H1 (cell line): ENCODE measurements at regions not wholly inside any gene's neighbourhood (a gene's known extent, or its start where the extent isn't known, plus 50 kb on each side); places are given as distances from the start of the nearest gene placed in this dataset.

Source experiments
- CTCF ChIA-PET: fragments of 300-600 bp; sonication (Branson Sonifier 250); formaldehyde crosslinking; loops from one replicate; lab custom pipeline; 2021; ENCODE audit not compliant: partially characterized antibody; lab: Charles Lee
- POLR2A ChIA-PET: fragments of 300-600 bp; sonication (Branson Sonifier 250); formaldehyde crosslinking; loops from one replicate; lab custom pipeline; 2021; ENCODE audit warnings: inconsistent platforms; ENCODE audit not compliant: partially characterized antibody; lab: Charles Lee
- DNase-seq, 2 experiments: peaks; one replicate each; pipeline versions ENCODE4 v3.0.0 to v3.0.0-alpha.2; 2010 to 2022; ENCODE audit warnings: low spot score in 2 of 2, low read depth in 1 of 2, mixed read lengths in 1 of 2
- FAIRE-seq: peaks from 2 replicates; lab custom pipeline; 2011; peaks lifted over from hg19 to GRCh38; lab: Jason Lieb, UNC
- H2AFZ ChIP-seq: 2 replicates; pipeline ENCODE4 v1.8.1; 2012; ENCODE audit warnings: low read length, inconsistent platforms
- H2AK5ac ChIP-seq: 2 replicates; pipeline ENCODE4 v1.6.1; 2013; ENCODE audit warnings: low read depth, low read length
- H2BK120ac ChIP-seq: replicated peaks from 2 replicates; pipeline ENCODE3; 2013; ENCODE audit warnings: low read depth, low read length, inconsistent platforms
- H2BK12ac ChIP-seq: 2 replicates; pipeline ENCODE4 v1.6.1; 2013; ENCODE audit warnings: low read depth, low read length
- H2BK15ac ChIP-seq: 2 replicates; pipeline ENCODE4 v1.6.1; 2013; ENCODE audit warnings: low read length
- H2BK20ac ChIP-seq: 2 replicates; pipeline ENCODE4 v1.6.1; 2013; ENCODE audit warnings: low read length
- H2BK5ac ChIP-seq: 2 replicates; pipeline ENCODE4 v1.6.1; 2013; ENCODE audit warnings: low read depth, low read length
- H3K14ac ChIP-seq: 2 replicates; pipeline ENCODE4 v1.6.1; 2013; ENCODE audit warnings: inconsistent platforms; ENCODE audit not compliant: insufficient read length
- H3K18ac ChIP-seq: 2 replicates; pipeline ENCODE4 v1.6.1; 2013; ENCODE audit warnings: low read length; ENCODE audit errors: extremely low read depth
- H3K23ac ChIP-seq: 2 replicates; pipeline ENCODE4 v1.6.1; 2013; ENCODE audit warnings: inconsistent platforms; ENCODE audit not compliant: insufficient read length
- H3K23me2 ChIP-seq: 2 replicates; pipeline ENCODE4 v1.6.1; 2013; ENCODE audit warnings: low read depth, low read length
- H3K27ac ChIP-seq: 2 replicates; pipeline ENCODE4 v1.6.1; 2011; ENCODE audit warnings: low read depth, low read length, inconsistent platforms
- H3K27me3 ChIP-seq, 4 experiments: replicated peaks in 1 of 4; 1 replicate in 1 of 4; 2 replicates in 3 of 4; pipeline versions ENCODE4 v1.6.1 to v1.8.1; 2011 to 2013; ENCODE audit warnings: low read length in 3 of 4, mild to moderate bottlenecking in 3 of 4, inconsistent platforms in 2 of 4, mixed read lengths in 2 of 4, moderate library complexity in 1 of 4; ENCODE audit not compliant: control insufficient read depth in 3 of 4, insufficient read depth in 3 of 4; ENCODE audit errors: extremely low read depth in 1 of 4
- H3K36me3 ChIP-seq, 4 experiments: 2 replicates each; pipeline versions ENCODE4 v1.6.1 to v1.8.1; 2011 to 2013; ENCODE audit warnings: mild to moderate bottlenecking in 4 of 4, low read length in 3 of 4, moderate library complexity in 2 of 4, control low read depth in 1 of 4, inconsistent platforms in 1 of 4; ENCODE audit not compliant: insufficient read depth in 4 of 4, control insufficient read depth in 2 of 4
- H3K4ac ChIP-seq: replicated peaks from 2 replicates; pipeline ENCODE3; 2013; ENCODE audit warnings: low read length, low read depth, mixed read lengths, inconsistent platforms; ENCODE audit not compliant: insufficient read length
- H3K4me1 ChIP-seq, 4 experiments: replicated peaks in 1 of 4; 1 replicate in 1 of 4; 2 replicates in 3 of 4; pipeline versions ENCODE4 v1.6.1 to v1.8.1; 2011 to 2013; ENCODE audit warnings: low read length in 3 of 4, inconsistent platforms in 2 of 4, mixed read lengths in 1 of 4; ENCODE audit not compliant: insufficient read depth in 4 of 4, control insufficient read depth in 3 of 4
- H3K4me2 ChIP-seq, 2 experiments: 2 replicates each; pipeline versions ENCODE4 v1.6.1 to v1.8.1; 2011 to 2013; ENCODE audit warnings: low read depth in 2 of 2, low read length in 2 of 2, control low read depth in 1 of 2, inconsistent platforms in 1 of 2, mild to moderate bottlenecking in 1 of 2; ENCODE audit not compliant: insufficient read depth in 1 of 2
- H3K4me3 ChIP-seq, 4 experiments: fragments of 200-600, 300-600 bp in 1 of 4; sonication (generic), shearing (Covaris generic), sonication (Bioruptor Twin) in 1 of 4; 2 replicates each; pipeline versions ENCODE4 v1.5.1 to v1.8.1; 2011 to 2016; ENCODE audit warnings: low read length in 4 of 4, low read depth in 3 of 4, control low read depth in 2 of 4, inconsistent platforms in 2 of 4, mild to moderate bottlenecking in 2 of 4, mixed read lengths in 1 of 4, moderate library complexity in 1 of 4; ENCODE audit not compliant: insufficient read depth in 2 of 4; ENCODE audit errors: extremely low read depth in 1 of 4
- H3K56ac ChIP-seq: replicated peaks from 2 replicates; pipeline ENCODE3; 2013; ENCODE audit warnings: low read depth, mild to moderate bottlenecking, mixed read lengths, low read length, inconsistent platforms; ENCODE audit not compliant: insufficient read length
- H3K79me1 ChIP-seq: 2 replicates; pipeline ENCODE4 v1.6.1; 2013; ENCODE audit warnings: low read depth, low read length, control low read depth
- H3K79me2 ChIP-seq, 2 experiments: 2 replicates each; pipeline versions ENCODE4 v1.6.1 to v1.8.1; 2012 to 2013; ENCODE audit warnings: low read length in 2 of 2, mild to moderate bottlenecking in 2 of 2, inconsistent platforms in 1 of 2; ENCODE audit not compliant: insufficient read depth in 2 of 2, control insufficient read depth in 1 of 2
- H3K9ac ChIP-seq, 4 experiments: replicated peaks in 1 of 4; 1 replicate in 1 of 4; 2 replicates in 3 of 4; pipeline versions ENCODE4 v1.6.1 to v1.8.1; 2011 to 2013; ENCODE audit warnings: low read depth in 3 of 4, low read length in 3 of 4, control low read depth in 2 of 4, mild to moderate bottlenecking in 2 of 4, moderate library complexity in 2 of 4, inconsistent platforms in 1 of 4; ENCODE audit errors: extremely low read depth in 1 of 4
- H3K9me3 ChIP-seq, 2 experiments: 2 replicates each; pipeline versions ENCODE4 v1.6.1 to v1.8.1; 2012 to 2013; ENCODE audit warnings: mild to moderate bottlenecking in 2 of 2, moderate library complexity in 2 of 2, control low read depth in 1 of 2, inconsistent platforms in 1 of 2, low read depth in 1 of 2, low read length in 1 of 2, mixed read lengths in 1 of 2; ENCODE audit not compliant: insufficient read depth in 2 of 2
- H4K20me1 ChIP-seq, 2 experiments: replicated peaks in 1 of 2; 2 replicates each; pipeline versions ENCODE3 to v1.8.1; 2011 to 2013; ENCODE audit warnings: inconsistent platforms in 2 of 2, low read length in 2 of 2, mild to moderate bottlenecking in 1 of 2; ENCODE audit not compliant: insufficient read depth in 2 of 2, control insufficient read depth in 1 of 2
- H4K5ac ChIP-seq: 2 replicates; pipeline ENCODE4 v1.6.1; 2013; ENCODE audit warnings: low read length, low read depth, mixed read lengths, inconsistent platforms; ENCODE audit not compliant: insufficient read length
- H4K8ac ChIP-seq: 2 replicates; pipeline ENCODE4 v1.8.0; 2013; ENCODE audit warnings: mild to moderate bottlenecking, moderate library complexity, low read length, inconsistent platforms; ENCODE audit not compliant: insufficient read depth; ENCODE audit errors: extremely low read depth
- H4K91ac ChIP-seq: replicated peaks from 2 replicates; pipeline ENCODE3; 2013; ENCODE audit warnings: low read length, mixed read lengths, inconsistent platforms; ENCODE audit not compliant: insufficient read length
- ASH2L ChIP-seq: fragments of 200-600, 300-600 bp; sonication (generic); IDR thresholded peaks from one replicate; pipeline ENCODE4 v1.7.1; 2017; ENCODE audit warnings: low read length
- ATF3 ChIP-seq: IDR thresholded peaks from 2 replicates; pipeline ENCODE4 v1.6.1; 2011; ENCODE audit warnings: low read depth, mild to moderate bottlenecking, low read length; ENCODE audit not compliant: insufficient read depth
- BACH1 ChIP-seq: IDR thresholded peaks from 2 replicates; pipeline ENCODE4 v1.6.1; 2012; ENCODE audit warnings: low read length, improper control_type of control experiment
- CBX5 ChIP-seq: fragments of 300-800, 300-1000 bp; sonication (generic); IDR thresholded peaks from 2 replicates; pipeline ENCODE4 v1.7.1; 2016; ENCODE audit warnings: antibody characterized with exemption, low read length, low read depth
- CBX8 ChIP-seq: fragments of 300-800, 300-1000 bp; sonication (generic); IDR thresholded peaks from 2 replicates; pipeline ENCODE4 v1.7.1; 2016; ENCODE audit warnings: low read depth, low read length, borderline replicate concordance
- CEBPB ChIP-seq: IDR thresholded peaks from 2 replicates; pipeline ENCODE4 v1.6.1; 2012; ENCODE audit warnings: low read depth, low read length
- CHD2 ChIP-seq: IDR thresholded peaks from 2 replicates; pipeline ENCODE4 v1.6.1; 2012; ENCODE audit warnings: low read length, improper control_type of control experiment
- EZH2 ChIP-seq: fragments of 200-600 bp; sonication (generic); IDR thresholded peaks from 2 replicates; pipeline ENCODE4 v1.7.1; 2012; ENCODE audit warnings: low read depth, mild to moderate bottlenecking, moderate library complexity, low read length, inconsistent platforms; ENCODE audit not compliant: severe bottlenecking
- FOSL1 ChIP-seq: IDR thresholded peaks from 2 replicates; pipeline ENCODE4 v1.6.1; 2011; ENCODE audit warnings: mild to moderate bottlenecking, low read depth, low read length, moderate library complexity; ENCODE audit not compliant: insufficient read depth
- HDAC2 ChIP-seq, 2 experiments: fragments of 300-600 bp in 1 of 2; sonication (generic) in 1 of 2; IDR thresholded peaks; 2 replicates each; pipeline ENCODE4 v1.6.1; 2011 to 2012; ENCODE audit warnings: low read depth in 2 of 2, low read length in 2 of 2, mild to moderate bottlenecking in 2 of 2, moderate library complexity in 2 of 2, borderline replicate concordance in 1 of 2, inconsistent platforms in 1 of 2
- PHF8 ChIP-seq: fragments of 200-600 bp; sonication (generic); conservative IDR thresholded peaks from 2 replicates; pipeline ENCODE4 v1.7.1; 2012; ENCODE audit warnings: low read depth, mild to moderate bottlenecking, inconsistent platforms, low read length, moderate library complexity
- SAP30 ChIP-seq: fragments of 300-600 bp; sonication (generic); IDR thresholded peaks from 2 replicates; pipeline ENCODE4 v1.7.1; 2012; ENCODE audit warnings: low read length, moderate library complexity, mild to moderate bottlenecking, inconsistent platforms; ENCODE audit not compliant: insufficient read depth, insufficient replicate concordance
- SP2 ChIP-seq: IDR thresholded peaks from 2 replicates; pipeline ENCODE4 v1.6.1; 2012; ENCODE audit warnings: mild to moderate bottlenecking, low read length, inconsistent platforms
- TAF1 ChIP-seq: IDR thresholded peaks from 2 replicates; pipeline ENCODE4 v1.6.1; 2011; ENCODE audit warnings: mild to moderate bottlenecking, low read depth, low read length
- ZNF274 ChIP-seq: IDR thresholded peaks from 2 replicates; pipeline ENCODE4 v1.7.0; 2012; ENCODE audit warnings: low read length, borderline replicate concordance; ENCODE audit errors: extremely low read depth
- WGBS, 2 experiments: shearing (Covaris generic) in 1 of 2; methylation state at CpG; one replicate each; pipeline versions ENCODE4 v1.1.6 to v1.1.7; 2013 to 2015; ENCODE audit warnings: low lambda C conversion rate in 2 of 2, mixed read lengths in 2 of 2, inconsistent platforms in 1 of 2, low coverage in 1 of 2, missing lambda C conversion rate in 1 of 2; ENCODE audit not compliant: insufficient replicate concordance in 2 of 2, insufficient coverage in 1 of 2, insufficient read length in 1 of 2; ENCODE audit errors: extremely low coverage in 1 of 2, missing lambda C conversion rate in 1 of 2; 5-methylcytosine and 5-hydroxymethylcytosine counted together

- H3K18ac ChIP-seq: no peak overlapping the region
- no peaks in the 10 kb centered on the region for H3K36me3 ChIP-seq
- H3K4ac ChIP-seq: no peak overlapping the region
- 89% methylated on average over 2 of the region's 2 CpGs; no CpG with 5 or more reads in 1 of the 2 experiments for WGBS, 2 experiments
- no peak overlapping the region for H3K27ac ChIP-seq
- no peak overlapping the region for H3K4me2 ChIP-seq
- no peak overlapping the region for H3K14ac ChIP-seq
- H2BK120ac ChIP-seq: no peak overlapping the region
- no peak for FAIRE-seq
- peak overlapping the region; percentile 57; the same call in 1 of the 2 replicates for H2AFZ ChIP-seq
- no peak overlapping the region for H2BK15ac ChIP-seq
- no peaks in the 10 kb centered on the region; a peak in 1 of 7 replicates for H3K4me1 ChIP-seq
- no peak overlapping the region for H2AK5ac ChIP-seq
- TF ChIP-seq CHD2 (no peak), EZH2 (no peak), CBX8 (no peak), BACH1 (no peak), SAP30 (no peak), CBX5 (no peak), HDAC2 (IDR thresholded peaks at IDR 0.05; ENCODE audit: borderline replicate concordance in 1 of 2, low read depth in 2 of 2, low read length in 2 of 2) (no peak), ATF3 (no peak), FOSL1 (no peak), ASH2L (no peak), PHF8 (no peak), ZNF274 (no peak), SP2 (no peak), CEBPB (no peak), TAF1 (no peak)
- TF ChIP-seq, all 59 proteins: peak for 0
- Histone ChIP-seq H3K23me2 (no peaks in the 10 kb centered on the region), H3K79me1 (no peaks in the 10 kb centered on the region), H2BK5ac (no peak overlapping the region), H4K91ac (no peak overlapping the region), H4K5ac (no peak overlapping the region), H2BK12ac (no peak overlapping the region), H2BK20ac (no peak overlapping the region), H3K4me3 (no peak overlapping the region), H3K9me3 (no peaks in the 10 kb centered on the region), H3K23ac (no peak overlapping the region), H3K9ac (no peak overlapping the region), H3K79me2 (no peaks in the 10 kb centered on the region), H4K20me1 (no peaks in the 10 kb centered on the region), H3K56ac (no peak overlapping the region), H4K8ac (no peak overlapping the region), H3K27me3 (no peaks in the 10 kb centered on the region)
- CTCF ChIA-PET: no interaction called here
- DNase-seq: no peak
- POLR2A ChIA-PET: no interaction called here
Observed at GRCh38 chr4:120434756-120435155, 368.1 kb upstream of the MAD2L1 start.
